NK-92 (cell line): ENCODE measurements at regions not wholly inside any gene's neighbourhood (a gene's known extent, or its start where the extent isn't known, plus 50 kb on each side); places are given as distances from the start of the nearest gene placed in this dataset.

Experiments used
- DNase-seq: peaks from one replicate; lab custom pipeline; 2025; ENCODE audit not compliant: unreplicated experiment; lab: John Stamatoyannopoulos, UW

GRCh38 chr13:99123101-99124045, 77.3 kb upstream of the UBAC2 start:
- DNase-seq, result no peak

GRCh38 chr13:99124046-99124400, 76.6 kb upstream of the UBAC2 start:
- no peak for DNase-seq

- DNase-seq, result no peak
Observed at GRCh38 chr13:99124794-99125316, 75.8 kb upstream of the UBAC2 start.

GRCh38 chr13:99125326-99125915, 75.2 kb upstream of the UBAC2 start:
- DNase-seq, result no peak

GRCh38 chr13:99126821-99127220, 73.8 kb upstream of the UBAC2 start:
- no peak for DNase-seq

- no peak for DNase-seq
Observed at GRCh38 chr13:99129050-99129449, 71.6 kb upstream of the UBAC2 start.

- DNase-seq, result no peak
Observed at GRCh38 chr13:99129951-99130350, 70.7 kb upstream of the UBAC2 start.

- no peak for DNase-seq
Observed at GRCh38 chr13:99131410-99131809, 69.2 kb upstream of the UBAC2 start.

GRCh38 chr13:99132295-99132835, 68.3 kb upstream of the UBAC2 start:
- no peak for DNase-seq

- no peak for DNase-seq
Observed at GRCh38 chr13:99133230-99133629, 67.4 kb upstream of the UBAC2 start.

GRCh38 chr13:99133848-99134247, 66.8 kb upstream of the UBAC2 start:
- no peak for DNase-seq

GRCh38 chr13:99135591-99135990, 65.1 kb upstream of the UBAC2 start:
- no peak for DNase-seq

- DNase-seq, result no peak
Observed at GRCh38 chr13:99136427-99136954, 64.2 kb upstream of the UBAC2 start.

- DNase-seq, result no peak
Observed at GRCh38 chr13:99140831-99141230, 59.8 kb upstream of the UBAC2 start.

GRCh38 chr13:99143904-99144303, 56.8 kb upstream of the UBAC2 start:
- DNase-seq, result no peak

- no peak for DNase-seq
Observed at GRCh38 chr13:99144306-99144705, 56.3 kb upstream of the UBAC2 start.

GRCh38 chr13:99145461-99145860, 55.2 kb upstream of the UBAC2 start:
- no peak for DNase-seq

- no peak for DNase-seq
Observed at GRCh38 chr13:99150575-99151361, 49.9 kb upstream of the UBAC2 start.
